ENCODE measurements at regions not wholly inside any gene's neighbourhood (a gene's known extent, or its start where the extent isn't known, plus 50 kb on each side); places are given as distances from the start of the nearest gene placed in this dataset.
A peak's percentile ranks its signal among the peaks of the same experiment; 100 is the strongest.

GRCh38 chr20:11807054-11808048, 110.3 kb upstream of the BTBD3 start:
- ATAC-seq, result peak; percentile 70; the same call in 2 of the 3 replicates
- TF ChIP-seq BACH2 (CRISPR knock-in tag; IDR thresholded peaks at IDR 0.05; ENCODE audit: borderline replicate concordance), result no peak
- peak; percentile 14; the same call in 1 of the 2 replicates for TF ChIP-seq GLIS3 (CRISPR knock-in tag; IDR thresholded peaks at IDR 0.05)
- TF ChIP-seq PATZ1 (CRISPR knock-in tag; IDR thresholded peaks at IDR 0.05; ENCODE audit: borderline replicate concordance), result no peak
- no peak for TF ChIP-seq TCF4 (CRISPR knock-in tag; IDR thresholded peaks at IDR 0.05; ENCODE audit: borderline replicate concordance)
- no peak for TF ChIP-seq CSRNP3 (CRISPR knock-in tag; IDR thresholded peaks at IDR 0.05)
- TF ChIP-seq SNAI2 (CRISPR knock-in tag; IDR thresholded peaks at IDR 0.05), result no peak
- no peak for TF ChIP-seq ZNF565 (CRISPR knock-in tag; conservative IDR thresholded peaks at IDR 0.05; ENCODE audit: low read depth)
- TF ChIP-seq ESRRG (CRISPR knock-in tag; IDR thresholded peaks at IDR 0.05), result no peak
- TF ChIP-seq PPARA (CRISPR knock-in tag; IDR thresholded peaks at IDR 0.05; ENCODE audit: borderline replicate concordance), result no peak
- TF ChIP-seq OSR1 (CRISPR knock-in tag; IDR thresholded peaks at IDR 0.05), result no peak
- peak; percentile 87 for TF ChIP-seq ISL1 (CRISPR knock-in tag; IDR thresholded peaks at IDR 0.05)
- no peak for TF ChIP-seq RARB (CRISPR knock-in tag; IDR thresholded peaks at IDR 0.05)
- TF ChIP-seq TSHZ2 (CRISPR knock-in tag; IDR thresholded peaks at IDR 0.05), result no peak
- TF ChIP-seq ARNTL (CRISPR knock-in tag; IDR thresholded peaks at IDR 0.05; ENCODE audit: borderline replicate concordance, low read depth), result no peak
- TF ChIP-seq ZNF70 (CRISPR knock-in tag; IDR thresholded peaks at IDR 0.05), result no peak
- no peak for TF ChIP-seq TOX (CRISPR knock-in tag; IDR thresholded peaks at IDR 0.05; ENCODE audit: borderline replicate concordance)
- no peak for TF ChIP-seq POU6F1 (CRISPR knock-in tag; IDR thresholded peaks at IDR 0.05; ENCODE audit: borderline replicate concordance, low read depth)
- no peak for TF ChIP-seq ZNF8 (CRISPR knock-in tag; IDR thresholded peaks at IDR 0.05)
- no peak for TF ChIP-seq ZFP3 (CRISPR knock-in tag; IDR thresholded peaks at IDR 0.05)
- peak; percentile 55 for TF ChIP-seq CREB5 (CRISPR knock-in tag; IDR thresholded peaks at IDR 0.05; ENCODE audit: low read depth)
- no peak for TF ChIP-seq ZC3H10 (CRISPR knock-in tag; IDR thresholded peaks at IDR 0.05)
- TF ChIP-seq ZFP30 (CRISPR knock-in tag; IDR thresholded peaks at IDR 0.05), result no peak
- peak; percentile 22; the same call in 1 of the 2 replicates for TF ChIP-seq CSDC2 (CRISPR knock-in tag; IDR thresholded peaks at IDR 0.05)

- no peak for ATAC-seq
- TF ChIP-seq TCF4 (CRISPR knock-in tag; IDR thresholded peaks at IDR 0.05; ENCODE audit: borderline replicate concordance) (no peak), ZNF70 (CRISPR knock-in tag; IDR thresholded peaks at IDR 0.05) (no peak), ISL1 (CRISPR knock-in tag; IDR thresholded peaks at IDR 0.05) (no peak), PATZ1 (CRISPR knock-in tag; IDR thresholded peaks at IDR 0.05; ENCODE audit: borderline replicate concordance) (no peak), OSR1 (CRISPR knock-in tag; IDR thresholded peaks at IDR 0.05) (no peak), CREB5 (CRISPR knock-in tag; IDR thresholded peaks at IDR 0.05; ENCODE audit: low read depth) (no peak), ESRRG (CRISPR knock-in tag; IDR thresholded peaks at IDR 0.05) (no peak), BACH2 (CRISPR knock-in tag; IDR thresholded peaks at IDR 0.05; ENCODE audit: borderline replicate concordance) (no peak), CSDC2 (CRISPR knock-in tag; IDR thresholded peaks at IDR 0.05) (no peak), CSRNP3 (CRISPR knock-in tag; IDR thresholded peaks at IDR 0.05) (no peak)
Observed at GRCh38 chr20:11808841-11809240, 108.9 kb upstream of the BTBD3 start.
